Mesenchymal stem cell (in vitro differentiated cells and primary cell): ENCODE measurements at regions not wholly inside any gene's neighbourhood (a gene's known extent, or its start where the extent isn't known, plus 50 kb on each side); places are given as distances from the start of the nearest gene placed in this dataset.

Experiments used
- DNase-seq: peaks from one replicate; pipeline ENCODE4 v3.0.0-alpha.2; 2013
- H2AFZ ChIP-seq: one replicate; pipeline ENCODE4 v1.6.1; 2013; ENCODE audit warnings: low read depth, mild to moderate bottlenecking, control low read depth, inconsistent platforms, low read length, moderate library complexity
- H2AK5ac ChIP-seq: 2 replicates; pipeline ENCODE4 v1.6.1; 2013; ENCODE audit warnings: low read length, moderate library complexity, mild to moderate bottlenecking, inconsistent platforms; ENCODE audit not compliant: severe bottlenecking
- H2BK120ac ChIP-seq: one replicate; pipeline ENCODE4 v1.6.1; 2013; ENCODE audit warnings: low read depth, mild to moderate bottlenecking, inconsistent platforms, low read length, moderate library complexity
- H2BK12ac ChIP-seq, 2 experiments: one replicate each; pipeline ENCODE4 v1.6.1; 2013; ENCODE audit warnings: inconsistent platforms in 2 of 2, low read length in 2 of 2, mild to moderate bottlenecking in 2 of 2, moderate library complexity in 2 of 2, control low read depth in 1 of 2
- H2BK15ac ChIP-seq: one replicate; pipeline ENCODE4 v1.6.1; 2013; ENCODE audit warnings: mild to moderate bottlenecking, low read depth, inconsistent platforms; ENCODE audit not compliant: poor library complexity, severe bottlenecking
- H2BK5ac ChIP-seq: 2 replicates; pipeline ENCODE4 v1.6.1; 2013; ENCODE audit warnings: low read depth, mild to moderate bottlenecking, low read length, control low read depth, inconsistent platforms; ENCODE audit not compliant: poor library complexity, severe bottlenecking
- H3K14ac ChIP-seq, 2 experiments: one replicate each; pipeline ENCODE4 v1.6.1; 2013; ENCODE audit warnings: inconsistent platforms in 2 of 2, low read length in 2 of 2, control low read depth in 1 of 2, mild to moderate bottlenecking in 1 of 2, moderate library complexity in 1 of 2
- H3K18ac ChIP-seq, 2 experiments: one replicate each; pipeline ENCODE4 v1.6.1; 2013; ENCODE audit warnings: inconsistent platforms in 2 of 2, low read length in 2 of 2, control low read depth in 1 of 2, low read depth in 1 of 2, mild to moderate bottlenecking in 1 of 2
- H3K23ac ChIP-seq, 2 experiments: one replicate each; pipeline ENCODE4 v1.6.1; 2013; ENCODE audit warnings: inconsistent platforms in 2 of 2, low read length in 2 of 2, mild to moderate bottlenecking in 2 of 2, moderate library complexity in 2 of 2, control low read depth in 1 of 2
- H3K27ac ChIP-seq: 2 replicates; pipeline ENCODE4 v1.5.1; 2013; ENCODE audit warnings: mild to moderate bottlenecking, moderate library complexity, low read length, control low read depth, inconsistent platforms; ENCODE audit not compliant: poor library complexity, severe bottlenecking
- H3K27me3 ChIP-seq, 2 experiments: 2 replicates each; pipeline versions ENCODE4 v1.6.1 to v1.7.0; 2013; ENCODE audit warnings: low read length in 2 of 2, mild to moderate bottlenecking in 2 of 2, moderate library complexity in 2 of 2, control low read depth in 1 of 2, inconsistent platforms in 1 of 2; ENCODE audit not compliant: control insufficient read depth in 1 of 2, insufficient read depth in 1 of 2
- H3K36me3 ChIP-seq, 2 experiments: 2 replicates each; pipeline versions ENCODE4 v1.6.1 to v1.7.0; 2013; ENCODE audit warnings: low read length in 2 of 2, control low read depth in 1 of 2, inconsistent platforms in 1 of 2, low read depth in 1 of 2, mild to moderate bottlenecking in 1 of 2; ENCODE audit not compliant: insufficient read depth in 2 of 2, control insufficient read depth in 1 of 2
- H3K4ac ChIP-seq, 2 experiments: one replicate each; pipeline ENCODE4 v1.6.1; 2013; ENCODE audit warnings: inconsistent platforms in 2 of 2, low read length in 2 of 2, mild to moderate bottlenecking in 2 of 2, moderate library complexity in 2 of 2, control low read depth in 1 of 2, low read depth in 1 of 2
- H3K4me1 ChIP-seq: 2 replicates; pipeline ENCODE4 v1.6.1; 2013; ENCODE audit warnings: low read depth, low read length, control low read depth; ENCODE audit not compliant: control insufficient read depth, insufficient read depth
- H3K4me2 ChIP-seq: 2 replicates; pipeline ENCODE4 v1.6.1; 2013; ENCODE audit warnings: low read length, mild to moderate bottlenecking, inconsistent platforms; ENCODE audit not compliant: poor library complexity, severe bottlenecking
- H3K4me3 ChIP-seq, 2 experiments: 2 replicates each; pipeline versions ENCODE4 v1.5.1 to v1.7.0; 2013; ENCODE audit warnings: low read length in 2 of 2, mild to moderate bottlenecking in 2 of 2, control low read depth in 1 of 2, low read depth in 1 of 2; ENCODE audit not compliant: insufficient read depth in 1 of 2
- H3K79me1 ChIP-seq: replicated peaks from 2 replicates; pipeline ENCODE4 v1.6.1; 2013; ENCODE audit warnings: mild to moderate bottlenecking, control low read depth, low read length, inconsistent platforms; ENCODE audit not compliant: poor library complexity, severe bottlenecking
- H3K9ac ChIP-seq: 2 replicates; pipeline ENCODE4 v1.7.0; 2013; ENCODE audit warnings: mild to moderate bottlenecking, low read length, moderate library complexity
- H3K9me3 ChIP-seq: 2 replicates; pipeline ENCODE4 v1.7.0; 2013; ENCODE audit warnings: mild to moderate bottlenecking, low read length; ENCODE audit not compliant: control insufficient read depth
- H4K8ac ChIP-seq: one replicate; pipeline ENCODE4 v1.6.1; 2013; ENCODE audit warnings: inconsistent platforms, mild to moderate bottlenecking, low read length, moderate library complexity
- H4K91ac ChIP-seq: one replicate; pipeline ENCODE4 v1.6.1; 2013; ENCODE audit warnings: mild to moderate bottlenecking, low read length, inconsistent platforms
- WGBS: methylation state at CpG from one replicate; pipeline ENCODE4 v1.1.7; 2013; ENCODE audit warnings: mixed read lengths; 5-methylcytosine and 5-hydroxymethylcytosine counted together

- Histone ChIP-seq H2AFZ (no peak overlapping the region), H3K27me3 (no peaks in the 10 kb centered on the region), H3K4me3 (no peak overlapping the region)
Observed at GRCh38 chr22:47443836-47444745, 681.6 kb downstream of the TBC1D22A start.

GRCh38 chr22:47442821-47443220, 680.4 kb downstream of the TBC1D22A start:
- WGBS, result 67% methylated on average over 6 of the region's 6 CpGs

More at GRCh38 chr22:47443836-47444745, 681.6 kb downstream of the TBC1D22A start:
- Histone ChIP-seq H3K36me3 (no peaks in the 10 kb centered on the region), H2BK15ac (no peak overlapping the region), H2BK12ac (no peak overlapping the region), H3K18ac (no peak overlapping the region), H4K91ac (no peak overlapping the region), H2BK120ac (no peak overlapping the region), H3K14ac (no peak overlapping the region), H4K8ac (no peak overlapping the region), H3K27ac (no peak overlapping the region), H3K79me1 (no peaks in the 10 kb centered on the region), H3K4ac (no peak overlapping the region), H3K9ac (no peak overlapping the region), H3K4me1 (no peaks in the 10 kb centered on the region), H3K4me2 (no peak overlapping the region), H3K9me3 (peaks cover 12% of the 10 kb centered on the region), H2AK5ac (no peak overlapping the region), H3K23ac (no peak overlapping the region), H2BK5ac (no peak overlapping the region)
- WGBS, result 69% methylated on average over 14 of the region's 16 CpGs
- no peak for DNase-seq

GRCh38 chr22:47439643-47440265, 677.3 kb downstream of the TBC1D22A start:
- Histone ChIP-seq H3K27ac (no peak overlapping the region), H2BK15ac (no peak overlapping the region), H3K4ac (no peak overlapping the region), H2AFZ (no peak overlapping the region), H3K4me1 (no peaks in the 10 kb centered on the region), H2AK5ac (no peak overlapping the region), H3K79me1 (no peaks in the 10 kb centered on the region), H3K18ac (no peak overlapping the region), H3K4me2 (no peak overlapping the region), H4K8ac (no peak overlapping the region), H4K91ac (no peak overlapping the region), H3K27me3 (no peaks in the 10 kb centered on the region), H3K23ac (no peak overlapping the region), H3K4me3 (no peak overlapping the region), H3K9me3 (peaks cover 28% of the 10 kb centered on the region), H3K14ac (no peak overlapping the region), H2BK120ac (no peak overlapping the region), H3K36me3 (no peaks in the 10 kb centered on the region), H2BK5ac (no peak overlapping the region), H3K9ac (no peak overlapping the region), H2BK12ac (no peak overlapping the region)
- 84% methylated on average over 14 of the region's 17 CpGs for WGBS
- DNase-seq, result no peak

More at GRCh38 chr22:47442821-47443220, 680.4 kb downstream of the TBC1D22A start:
- H4K8ac ChIP-seq, result no peak overlapping the region
- peaks cover 12% of the 10 kb centered on the region for H3K9me3 ChIP-seq
- H2BK120ac ChIP-seq, result no peak overlapping the region
- no peak overlapping the region for H4K91ac ChIP-seq
- no peak overlapping the region for H3K14ac ChIP-seq
- H3K9ac ChIP-seq, result no peak overlapping the region
- no peak overlapping the region for H2BK12ac ChIP-seq
- no peak for DNase-seq
- H3K27ac ChIP-seq, result no peak overlapping the region
- no peak overlapping the region for H2AK5ac ChIP-seq
- H3K4ac ChIP-seq, result no peak overlapping the region
- no peak overlapping the region for H3K4me2 ChIP-seq
- H3K18ac ChIP-seq, result no peak overlapping the region
- H3K27me3 ChIP-seq, result no peaks in the 10 kb centered on the region
- H2BK5ac ChIP-seq, result no peak overlapping the region
- H3K4me3 ChIP-seq, result no peak overlapping the region
- no peak overlapping the region for H2BK15ac ChIP-seq
- no peak overlapping the region for H3K23ac ChIP-seq
- H3K79me1 ChIP-seq, result no peaks in the 10 kb centered on the region
- no peaks in the 10 kb centered on the region for H3K36me3 ChIP-seq
- no peaks in the 10 kb centered on the region for H3K4me1 ChIP-seq
- H2AFZ ChIP-seq, result no peak overlapping the region

- no peak overlapping the region for H2BK15ac ChIP-seq
- H3K4me3 ChIP-seq, result no peak overlapping the region
- H2BK12ac ChIP-seq, result no peak overlapping the region
- WGBS, result 26% methylated on average over 3 of the region's 3 CpGs
- H2BK5ac ChIP-seq, result no peak overlapping the region
- no peak overlapping the region for H2AK5ac ChIP-seq
- no peak overlapping the region for H3K14ac ChIP-seq
- no peaks in the 10 kb centered on the region for H3K36me3 ChIP-seq
- H3K23ac ChIP-seq, result no peak overlapping the region
- H3K9me3 ChIP-seq, result peaks cover 30% of the 10 kb centered on the region
- no peaks in the 10 kb centered on the region for H3K79me1 ChIP-seq
- no peaks in the 10 kb centered on the region for H3K27me3 ChIP-seq
- no peak for DNase-seq
- no peak overlapping the region for H3K9ac ChIP-seq
- H3K4me1 ChIP-seq, result no peaks in the 10 kb centered on the region
- H3K4ac ChIP-seq, result no peak overlapping the region
- H3K18ac ChIP-seq, result no peak overlapping the region
- H4K91ac ChIP-seq, result no peak overlapping the region
- H3K27ac ChIP-seq, result no peak overlapping the region
- no peak overlapping the region for H4K8ac ChIP-seq
- no peak overlapping the region for H2BK120ac ChIP-seq
- H2AFZ ChIP-seq, result no peak overlapping the region
- no peak overlapping the region for H3K4me2 ChIP-seq
Observed at GRCh38 chr22:47437636-47438035, 675.2 kb downstream of the TBC1D22A start.
